ENCODE measurements at regions not wholly inside any gene's neighbourhood (a gene's known extent, or its start where the extent isn't known, plus 50 kb on each side); places are given as distances from the start of the nearest gene placed in this dataset.

DNA sequence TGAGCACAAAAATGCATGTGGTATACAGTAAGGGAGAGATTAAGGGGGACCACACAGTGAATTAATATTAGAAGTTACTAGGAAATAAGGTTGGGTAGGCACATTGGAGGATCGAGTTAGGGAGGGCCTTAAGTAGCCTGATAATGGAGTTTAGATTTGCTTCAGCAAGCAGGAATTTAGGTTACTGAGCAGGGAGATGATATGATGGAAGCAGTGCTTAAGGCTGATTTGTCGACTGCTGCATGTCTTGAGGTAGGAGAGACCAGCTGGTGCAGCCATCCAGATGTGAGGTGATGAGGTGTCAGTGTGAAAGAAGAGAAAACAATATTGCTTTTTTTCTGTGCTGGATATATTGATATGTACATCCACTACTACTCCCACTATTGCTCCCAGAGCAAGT lies 55.2 kb upstream of the ACTBL2 start:
- H3K9me3 ChIP-seq (ENCODE audit: control insufficient read depth, low read depth, low read length) = no peaks in the 10 kb centered on the region
- H3K4me1 ChIP-seq (ENCODE audit: control insufficient read depth, extremely low read depth, insufficient read depth, low read length) = peaks cover 6% of the 10 kb centered on the region
- no peaks in the 10 kb centered on the region for H3K79me2 ChIP-seq (ENCODE audit: control insufficient read depth, insufficient read depth, low read length)
- no peaks in the 10 kb centered on the region for H3K36me3 ChIP-seq (ENCODE audit: control insufficient read depth in 2 of 2, extremely low read depth in 1 of 2, insufficient read depth in 2 of 2, low read length in 2 of 2)
- H3K4me3 ChIP-seq (ENCODE audit: control insufficient read depth in 2 of 3, extremely low read depth in 1 of 3, insufficient read depth in 2 of 3, low read depth in 1 of 3, low read length in 3 of 3) = no peak overlapping the region
- dilution Hi-C loops (cut with MboI; ENCODE audit: extremely low pct_ligation_motif_present, low sequenced_read_pairs) = no loop called here
- H3K4me2 ChIP-seq (ENCODE audit: control insufficient read depth, extremely low read depth, insufficient read depth, low read depth, low read length) = no peak overlapping the region
- DNase-seq (ENCODE audit: low read depth, low spot score) (no peak), FAIRE-seq (no peak)
- H4K20me1 ChIP-seq (ENCODE audit: control insufficient read depth, extremely low read depth, insufficient read depth, low read length) = no peaks in the 10 kb centered on the region
- no peak overlapping the region for H3K27ac ChIP-seq (ENCODE audit: control insufficient read depth, insufficient read depth, low read length)
- H3K27me3 ChIP-seq (ENCODE audit: control insufficient read depth, extremely low read depth, insufficient read depth, low read length) = no peaks in the 10 kb centered on the region
- H3K9me1 ChIP-seq (ENCODE audit: control insufficient read depth, extremely low read depth, insufficient read depth, low read length) = no peaks in the 10 kb centered on the region
- TF ChIP-seq EZH2 (IDR thresholded peaks at IDR 0.05; ENCODE audit: low read length) (no peak), CTCF (optimal IDR thresholded peaks at IDR 0.05 in 1 of 3, IDR thresholded peaks at IDR 0.05 in 1 of 3, conservative IDR thresholded peaks at IDR 0.05 in 1 of 3; ENCODE audit: extremely low read depth in 1 of 3, insufficient read depth in 2 of 3, low read length in 3 of 3) (no peak)
- no peak overlapping the region for H2AFZ ChIP-seq (ENCODE audit: control insufficient read depth, low read length)
- H3K9ac ChIP-seq (ENCODE audit: control insufficient read depth, extremely low read depth, insufficient read depth, low read length) = no peak overlapping the region

DNA sequence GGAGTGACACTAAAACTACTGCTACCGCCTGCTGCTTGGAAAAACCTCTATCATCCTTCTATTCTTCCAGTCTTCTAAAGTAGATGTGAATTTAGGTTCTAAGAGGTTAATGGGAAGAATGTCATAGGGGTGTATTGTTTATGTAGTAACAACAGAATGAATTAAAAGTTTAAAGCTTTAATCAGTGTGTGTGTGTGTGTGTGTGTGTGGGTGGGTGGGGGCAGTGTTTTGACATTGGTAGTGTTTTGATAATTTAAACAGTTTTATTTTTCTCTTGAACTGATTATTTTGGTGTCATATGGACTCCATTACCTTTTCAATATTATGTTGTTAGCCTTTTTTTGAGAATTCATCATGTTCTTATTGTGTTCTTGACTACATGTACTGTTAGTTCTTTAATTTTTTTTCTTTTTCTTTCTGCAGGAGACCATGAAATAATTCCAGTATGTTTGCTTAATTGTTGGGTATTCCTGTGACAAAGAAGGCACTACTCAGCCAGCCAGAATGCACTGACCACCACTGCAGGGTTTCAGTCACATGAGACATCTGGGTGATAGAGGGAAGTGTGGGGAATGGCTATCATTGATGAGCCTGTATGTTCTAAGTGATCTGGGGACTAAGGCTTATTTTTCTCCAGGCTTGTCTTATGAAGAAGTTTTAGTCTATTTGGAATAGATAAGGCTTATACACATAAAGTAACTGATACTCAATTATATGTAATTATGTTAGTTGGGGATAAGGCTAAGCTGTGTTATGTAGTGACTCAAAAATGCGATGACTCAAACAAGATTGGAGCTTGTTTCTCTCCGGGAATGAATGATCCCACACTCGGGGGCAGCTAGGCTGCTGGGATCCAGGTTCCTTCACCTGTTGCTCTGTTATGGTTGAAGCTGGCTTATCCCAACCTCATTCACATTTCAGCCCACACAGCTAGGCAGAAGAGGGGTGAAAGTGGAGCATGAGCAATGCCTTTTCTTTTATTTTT lies 50.2 kb upstream of the ACTBL2 start:
- Histone ChIP-seq H3K9me3 (ENCODE audit: control insufficient read depth, low read depth, low read length) (no peaks in the 10 kb centered on the region), H3K4me2 (ENCODE audit: control insufficient read depth, extremely low read depth, insufficient read depth, low read depth, low read length) (no peak overlapping the region), H3K4me3 (ENCODE audit: control insufficient read depth in 2 of 3, extremely low read depth in 1 of 3, insufficient read depth in 2 of 3, low read depth in 1 of 3, low read length in 3 of 3) (no peak overlapping the region), H3K79me2 (ENCODE audit: control insufficient read depth, insufficient read depth, low read length) (no peaks in the 10 kb centered on the region), H3K36me3 (ENCODE audit: control insufficient read depth in 2 of 2, extremely low read depth in 1 of 2, insufficient read depth in 2 of 2, low read length in 2 of 2) (no peaks in the 10 kb centered on the region), H2AFZ (ENCODE audit: control insufficient read depth, low read length) (no peak overlapping the region), H3K9me1 (ENCODE audit: control insufficient read depth, extremely low read depth, insufficient read depth, low read length) (no peaks in the 10 kb centered on the region), H3K27me3 (ENCODE audit: control insufficient read depth, extremely low read depth, insufficient read depth, low read length) (peaks cover 2% of the 10 kb centered on the region), H4K20me1 (ENCODE audit: control insufficient read depth, extremely low read depth, insufficient read depth, low read length) (no peaks in the 10 kb centered on the region), H3K27ac (ENCODE audit: control insufficient read depth, insufficient read depth, low read length) (no peak overlapping the region), H3K9ac (ENCODE audit: control insufficient read depth, extremely low read depth, insufficient read depth, low read length) (no peak overlapping the region), H3K4me1 (ENCODE audit: control insufficient read depth, extremely low read depth, insufficient read depth, low read length) (no peaks in the 10 kb centered on the region)
- FAIRE-seq (no peak), DNase-seq (ENCODE audit: low read depth, low spot score) (no peak)
- dilution Hi-C loops (cut with MboI; ENCODE audit: extremely low pct_ligation_motif_present, low sequenced_read_pairs) = no loop called here
- TF ChIP-seq EZH2 (IDR thresholded peaks at IDR 0.05; ENCODE audit: low read length) (no peak), CTCF (optimal IDR thresholded peaks at IDR 0.05 in 1 of 3, IDR thresholded peaks at IDR 0.05 in 1 of 3, conservative IDR thresholded peaks at IDR 0.05 in 1 of 3; ENCODE audit: extremely low read depth in 1 of 3, insufficient read depth in 2 of 3, low read length in 3 of 3) (no peak)
